GM12865 (cell line): ENCODE measurements at regions not wholly inside any gene's neighbourhood (a gene's known extent, or its start where the extent isn't known, plus 50 kb on each side); places are given as distances from the start of the nearest gene placed in this dataset.

ENCODE experiments used
- DNase-seq: peaks from one replicate; pipeline ENCODE4 v3.0.0; 2010; ENCODE audit warnings: low read depth
- H3K4me3 ChIP-seq: 2 replicates; pipeline ENCODE4 v1.5.1; 2011; ENCODE audit warnings: mild to moderate bottlenecking, low read depth, low read length, control low read depth
- CTCF ChIP-seq: IDR thresholded peaks from 2 replicates; pipeline ENCODE4 v1.5.1; 2011; ENCODE audit warnings: low read length, control low read depth, low read depth, inconsistent platforms; ENCODE audit not compliant: insufficient read depth; ENCODE audit errors: missing control alignments

- no peak for DNase-seq
- H3K4me3 ChIP-seq, result no peak overlapping the region
- no peak for TF ChIP-seq CTCF
These were observed 343.0 kb upstream of the SEMA3D start for GRCh38 chr7:85529831-85530230.

DNA sequence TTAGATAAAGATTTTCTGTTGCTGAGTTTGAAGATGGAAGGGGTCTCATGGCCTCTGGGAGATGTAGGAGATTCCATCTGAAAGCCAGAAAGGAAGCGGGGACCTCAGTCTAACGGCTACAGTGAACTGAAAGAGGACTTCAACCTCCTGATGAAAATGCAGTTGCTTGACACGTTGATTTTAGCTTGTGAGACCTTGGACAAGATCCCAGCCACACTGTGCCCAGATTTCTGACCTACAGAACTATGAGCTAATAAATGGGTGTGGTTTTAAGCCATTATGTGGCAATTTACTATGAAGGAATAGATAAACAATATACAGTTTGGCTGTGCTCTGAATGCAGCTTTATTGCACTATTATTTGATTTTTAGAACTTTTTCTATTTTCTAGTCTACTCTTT is 342.3 kb upstream of the SEMA3D start:
- TF ChIP-seq CTCF, result no peak
- H3K4me3 ChIP-seq, result no peak overlapping the region
- no peak for DNase-seq

DNA sequence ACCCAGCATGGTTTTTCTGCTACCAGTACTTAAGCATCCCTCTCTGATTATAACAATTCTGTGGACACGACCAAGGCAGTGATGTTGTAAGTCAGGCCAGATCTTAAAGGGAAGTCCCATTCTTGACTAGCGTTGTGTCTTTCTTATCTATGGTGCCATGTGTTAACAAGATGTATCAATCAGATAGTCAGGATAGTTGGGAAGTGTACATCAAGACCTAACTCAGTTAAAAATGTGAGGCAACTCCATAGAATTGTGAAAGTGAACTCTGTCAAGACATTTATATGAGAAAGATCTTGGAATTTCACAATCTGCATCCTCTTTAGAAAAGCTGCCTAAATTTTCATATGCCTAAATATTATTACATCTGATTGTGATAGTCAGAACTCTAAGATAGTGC is 341.7 kb upstream of the SEMA3D start:
- H3K4me3 ChIP-seq, result no peak overlapping the region
- DNase-seq, result no peak
- TF ChIP-seq CTCF, result no peak

DNA sequence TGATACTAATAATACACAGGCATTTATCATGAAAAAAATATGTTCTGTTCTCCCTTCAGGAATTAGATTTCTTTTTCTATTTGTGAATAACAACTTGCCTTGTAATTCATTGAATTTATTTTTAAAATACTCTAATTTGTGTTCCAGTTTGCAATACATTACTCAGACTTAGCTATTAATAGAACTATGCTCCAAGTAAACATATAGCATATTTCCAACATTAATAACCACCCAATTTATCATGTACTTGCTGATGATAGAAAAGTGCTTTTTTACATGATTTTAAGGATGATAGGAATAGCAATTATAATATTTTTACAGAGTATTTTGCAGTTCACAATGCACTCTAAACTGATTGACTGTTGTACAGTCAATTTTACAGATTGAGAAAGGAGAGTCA is 338.8 kb upstream of the SEMA3D start:
- no peak for TF ChIP-seq CTCF
- no peak for DNase-seq
- no peak overlapping the region for H3K4me3 ChIP-seq

DNA sequence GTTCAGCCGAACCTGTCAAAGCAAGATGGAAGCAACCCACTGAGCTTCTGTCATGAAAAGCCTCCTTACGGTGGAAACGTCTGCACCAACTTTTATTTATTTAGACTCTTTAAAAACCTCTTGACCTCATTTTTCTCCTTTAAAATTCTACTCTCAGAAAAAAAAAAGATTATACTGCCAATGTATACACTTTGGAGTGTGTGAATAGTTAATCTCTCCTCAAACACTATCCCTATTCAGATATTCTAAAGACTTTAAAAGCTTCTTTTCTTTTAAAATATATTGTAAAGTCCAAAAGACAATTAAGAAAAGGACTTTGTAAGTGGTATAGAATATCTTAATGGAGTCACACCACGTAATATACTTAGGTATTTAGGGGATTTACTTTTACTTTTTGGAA is 335.2 kb upstream of the SEMA3D start:
- no peak overlapping the region for H3K4me3 ChIP-seq
- no peak for DNase-seq
- TF ChIP-seq CTCF, result no peak

- no peak overlapping the region for H3K4me3 ChIP-seq
- TF ChIP-seq CTCF, result no peak
- DNase-seq, result no peak
These were observed 334.3 kb upstream of the SEMA3D start for GRCh38 chr7:85521108-85521694.

DNA sequence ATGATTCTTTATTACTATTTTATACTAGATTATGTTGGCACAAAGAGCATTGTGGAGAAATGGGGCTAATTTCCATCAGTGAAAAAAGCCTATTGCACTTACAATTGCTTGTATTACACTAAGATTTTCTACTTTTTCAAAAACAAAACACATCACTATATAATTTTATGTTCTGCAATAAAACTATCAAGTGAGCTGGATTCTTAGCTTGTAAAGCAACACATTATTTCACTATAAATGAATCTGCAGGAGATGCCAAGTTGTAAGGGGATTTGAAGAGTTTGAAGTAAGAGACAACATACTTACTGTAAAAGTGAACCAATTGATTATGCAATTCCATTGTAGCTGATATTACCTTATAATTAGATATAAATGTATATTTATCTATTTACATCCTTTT is 333.3 kb upstream of the SEMA3D start:
- H3K4me3 ChIP-seq, result no peak overlapping the region
- no peak for TF ChIP-seq CTCF
- DNase-seq, result no peak
